ENCODE measurements at regions not wholly inside any gene's neighbourhood (a gene's known extent, or its start where the extent isn't known, plus 50 kb on each side); places are given as distances from the start of the nearest gene placed in this dataset.

DNA sequence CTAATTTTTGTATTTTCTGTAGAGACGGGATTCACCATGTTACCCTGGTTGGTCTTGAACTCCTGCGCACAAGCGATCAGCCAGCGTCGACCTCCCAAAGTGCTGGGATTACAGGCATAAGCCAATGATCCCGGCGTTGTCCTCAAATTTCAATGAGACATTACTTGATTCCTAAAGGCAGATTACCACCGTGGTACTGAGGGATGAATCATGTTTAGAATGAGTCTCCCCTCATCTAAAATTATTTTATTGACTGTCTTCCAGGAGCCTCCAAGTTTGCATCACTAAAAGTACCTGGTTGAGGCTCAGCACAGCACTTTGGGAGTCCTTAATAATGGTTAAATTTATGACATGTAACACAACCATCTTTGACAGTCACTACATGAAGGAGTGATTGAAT, 142.2 kb upstream of the AKR1E2 start:
- H2BK120ac ChIP-seq (ENCODE audit: low read depth, low read length, poor library complexity, severe bottlenecking) = no peak overlapping the region
- H4K5ac ChIP-seq (ENCODE audit: insufficient read length, low read depth, low read length) = no peak overlapping the region
- H2AK5ac ChIP-seq (ENCODE audit: insufficient read length, low read length) = no peak overlapping the region
- TF ChIP-seq, protein P1, sequence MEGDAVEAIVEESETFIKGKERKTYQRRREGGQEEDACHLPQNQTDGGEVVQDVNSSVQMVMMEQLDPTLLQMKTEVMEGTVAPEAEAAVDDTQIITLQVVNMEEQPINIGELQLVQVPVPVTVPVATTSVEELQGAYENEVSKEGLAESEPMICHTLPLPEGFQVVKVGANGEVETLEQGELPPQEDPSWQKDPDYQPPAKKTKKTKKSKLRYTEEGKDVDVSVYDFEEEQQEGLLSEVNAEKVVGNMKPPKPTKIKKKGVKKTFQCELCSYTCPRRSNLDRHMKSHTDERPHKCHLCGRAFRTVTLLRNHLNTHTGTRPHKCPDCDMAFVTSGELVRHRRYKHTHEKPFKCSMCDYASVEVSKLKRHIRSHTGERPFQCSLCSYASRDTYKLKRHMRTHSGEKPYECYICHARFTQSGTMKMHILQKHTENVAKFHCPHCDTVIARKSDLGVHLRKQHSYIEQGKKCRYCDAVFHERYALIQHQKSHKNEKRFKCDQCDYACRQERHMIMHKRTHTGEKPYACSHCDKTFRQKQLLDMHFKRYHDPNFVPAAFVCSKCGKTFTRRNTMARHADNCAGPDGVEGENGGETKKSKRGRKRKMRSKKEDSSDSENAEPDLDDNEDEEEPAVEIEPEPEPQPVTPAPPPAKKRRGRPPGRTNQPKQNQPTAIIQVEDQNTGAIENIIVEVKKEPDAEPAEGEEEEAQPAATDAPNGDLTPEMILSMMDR (conservative IDR thresholded peaks at IDR 0.05) = no peak
- H3K56ac ChIP-seq (ENCODE audit: insufficient read length, low read depth, low read length) = no peak overlapping the region
- no peak overlapping the region for H2BK12ac ChIP-seq (ENCODE audit: insufficient read length, low read depth, low read length)
- Mint-ChIP-seq H3K4me3 (no peak overlapping the region), H3K27me3 (ENCODE audit: low read depth) (no peaks in the 10 kb centered on the region), H3K9me3 (no peaks in the 10 kb centered on the region), H3K27ac (no peak overlapping the region), H3K36me3 (ENCODE audit: insufficient read depth in 1 of 3, low read depth in 3 of 3) (no peaks in the 10 kb centered on the region), H3K4me1 (peaks cover 0 to 3% of the 10 kb centered on the region in 2 experiments; a peak in 1 of 4 replicates)
- H4K20me1 ChIP-seq (ENCODE audit: control insufficient read depth, insufficient read depth, insufficient read length) = no peaks in the 10 kb centered on the region
- no peak overlapping the region for H3K14ac ChIP-seq (ENCODE audit: insufficient read depth, low read length)
- H3K79me2 ChIP-seq (ENCODE audit: insufficient read depth, low read length) = no peaks in the 10 kb centered on the region
- no CpG with 5 or more reads among the region's 8 CpGs for WGBS (ENCODE audit: extremely low coverage, insufficient read length, low lambda C conversion rate)
- no peak overlapping the region for H2BK5ac ChIP-seq (ENCODE audit: insufficient read length, low read length)
- no peak for DNase-seq
- H3K27me3 ChIP-seq (ENCODE audit: insufficient read depth, low read length) = no peaks in the 10 kb centered on the region
- H3K23ac ChIP-seq (ENCODE audit: insufficient read length, low read depth, low read length) = no peak overlapping the region
- no peak overlapping the region for H3K27ac ChIP-seq (ENCODE audit: insufficient read length, low read depth, low read length)
- H2BK15ac ChIP-seq (ENCODE audit: low read depth, low read length) = no peak overlapping the region
- H3K9me3 ChIP-seq (ENCODE audit: control insufficient read depth, low read depth, low read length) = no peaks in the 10 kb centered on the region
- no peak overlapping the region for H2BK20ac ChIP-seq (ENCODE audit: low read depth, low read length, poor library complexity, severe bottlenecking)
- no peaks in the 10 kb centered on the region for H3K23me2 ChIP-seq (ENCODE audit: insufficient read length, low read depth, low read length, poor library complexity, severe bottlenecking)
- H4K91ac ChIP-seq (ENCODE audit: insufficient read length, low read depth, low read length) = no peak overlapping the region
- no peak overlapping the region for H3K4ac ChIP-seq (ENCODE audit: low read depth, low read length)
- H3K4me1 ChIP-seq (ENCODE audit: insufficient read depth, low read length) = peaks cover 2% of the 10 kb centered on the region; the same call in 1 of the 2 replicates
- H3K4me2 ChIP-seq (ENCODE audit: insufficient read depth, insufficient read length, low read length) = no peak overlapping the region
- no peak overlapping the region for H2AFZ ChIP-seq (ENCODE audit: low read length)
- H3K9ac ChIP-seq (ENCODE audit: extremely low read depth, insufficient read length, low read length) = no peak overlapping the region
- no peaks in the 10 kb centered on the region for H3K79me1 ChIP-seq (ENCODE audit: insufficient read depth, low read depth, low read length, poor library complexity, severe bottlenecking)
- H3T11ph ChIP-seq (ENCODE audit: low read length) = no peak overlapping the region
- H4K8ac ChIP-seq (replicated peaks; ENCODE audit: insufficient read length, low read depth, low read length) = no peak overlapping the region
- no peak overlapping the region for H3K18ac ChIP-seq (ENCODE audit: insufficient read length, low read depth, low read length)
